ENCODE measurements at regions not wholly inside any gene's neighbourhood (a gene's known extent, or its start where the extent isn't known, plus 50 kb on each side); places are given as distances from the start of the nearest gene placed in this dataset.
A peak's percentile ranks its signal among the peaks of the same experiment; 100 is the strongest.
"Not testable (repeated sequence)": the region's sequence is repeated elsewhere in the genome, so short reads cannot be mapped to it uniquely, and the experiment has no call there.

DNA sequence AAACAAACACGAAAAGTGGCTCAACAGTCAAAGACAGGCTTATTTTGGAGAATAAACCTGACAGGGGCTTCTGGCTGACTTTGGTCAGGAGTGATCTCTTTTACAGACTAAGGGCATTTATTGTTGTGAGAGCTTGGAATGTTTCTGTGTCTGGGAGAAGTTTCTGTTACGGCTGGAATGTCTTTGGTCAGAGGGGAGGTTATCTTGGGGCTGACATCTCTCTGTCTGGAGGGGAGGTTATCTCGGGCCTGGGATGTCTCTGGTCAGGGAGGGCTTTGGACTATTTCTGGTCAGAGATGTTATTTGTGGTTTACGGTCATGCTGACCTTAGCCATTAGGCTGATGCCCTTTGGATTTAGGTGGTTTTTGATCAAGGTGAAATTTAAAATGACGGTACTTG, 345.5 kb upstream of the FSIP2 start:
- DNase-seq, result no peak

DNA sequence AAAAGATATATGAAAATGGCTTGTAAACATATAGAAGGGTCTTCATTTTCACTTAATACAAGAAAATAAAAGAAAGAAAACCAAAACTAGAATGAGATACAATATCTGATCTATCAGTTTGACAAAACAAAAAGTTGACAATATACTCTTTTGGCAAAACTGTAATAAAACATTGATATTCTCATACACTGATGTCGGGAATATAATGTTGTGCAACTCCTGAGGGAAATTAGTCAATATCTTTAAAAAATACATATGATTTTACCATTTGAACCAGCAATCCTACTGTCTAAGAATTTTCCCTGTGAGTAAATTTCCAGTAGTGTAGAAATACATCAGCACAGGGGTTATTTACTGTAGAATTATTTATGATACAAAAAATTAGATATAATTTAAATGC, 336.1 kb upstream of the FSIP2 start:
- DNase-seq, result no peak

DNA sequence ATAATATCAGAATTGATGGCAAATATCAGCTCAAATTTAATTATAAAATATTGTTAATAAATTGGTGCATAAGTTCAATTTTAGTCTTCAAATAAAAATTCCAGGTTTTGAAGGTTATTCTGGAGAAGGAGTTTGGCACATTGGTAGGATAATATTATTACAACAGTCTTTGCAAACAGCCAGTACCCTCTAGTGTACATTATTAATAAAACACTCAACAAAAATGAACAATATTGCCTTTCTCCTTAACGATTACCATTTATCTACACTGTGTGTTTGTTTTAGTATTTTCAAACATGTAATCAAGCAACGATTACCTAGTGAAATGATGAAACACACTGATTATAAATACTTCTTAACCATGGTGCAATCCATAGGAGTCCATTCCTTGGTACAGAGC, 334.0 kb upstream of the FSIP2 start:
- no peak for DNase-seq

DNA sequence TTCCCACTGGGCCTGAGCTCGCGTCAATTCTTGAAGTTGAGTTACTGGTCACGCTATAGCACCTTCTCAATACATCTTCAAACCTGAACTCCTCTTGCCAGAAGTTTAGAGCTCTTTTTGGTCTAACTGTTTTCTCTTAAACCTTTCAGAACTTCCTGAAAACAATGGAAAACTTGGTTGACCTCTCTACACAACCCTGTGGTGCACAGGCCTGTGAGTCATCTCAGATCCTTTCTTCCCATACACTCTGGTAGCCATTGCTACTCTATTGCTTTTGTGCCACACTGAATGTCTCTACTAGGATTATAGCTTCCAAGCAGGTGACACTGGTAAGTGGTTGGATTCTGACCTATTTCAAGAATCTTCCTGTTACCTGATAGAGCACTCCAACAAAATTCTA, 321.5 kb upstream of the FSIP2 start:
- no peak for DNase-seq

DNA sequence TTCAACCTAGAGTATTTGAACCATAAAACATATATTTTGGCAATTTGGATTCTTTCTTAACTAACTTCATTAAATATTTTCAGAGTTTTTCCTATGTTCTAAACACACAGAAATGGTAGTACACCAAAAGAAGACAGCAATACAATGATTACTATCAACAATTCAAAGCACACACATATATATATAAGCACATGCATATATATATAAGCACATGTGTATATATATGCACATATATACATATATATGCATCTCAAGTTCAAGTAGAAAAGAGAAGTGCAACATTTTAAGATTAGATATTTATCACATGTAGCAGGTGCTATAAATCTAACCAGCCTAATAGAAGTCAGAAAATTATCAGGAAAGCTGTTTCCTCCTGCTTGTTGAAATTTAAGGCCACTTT, 320.9 kb upstream of the FSIP2 start:
- no peak for DNase-seq

DNA sequence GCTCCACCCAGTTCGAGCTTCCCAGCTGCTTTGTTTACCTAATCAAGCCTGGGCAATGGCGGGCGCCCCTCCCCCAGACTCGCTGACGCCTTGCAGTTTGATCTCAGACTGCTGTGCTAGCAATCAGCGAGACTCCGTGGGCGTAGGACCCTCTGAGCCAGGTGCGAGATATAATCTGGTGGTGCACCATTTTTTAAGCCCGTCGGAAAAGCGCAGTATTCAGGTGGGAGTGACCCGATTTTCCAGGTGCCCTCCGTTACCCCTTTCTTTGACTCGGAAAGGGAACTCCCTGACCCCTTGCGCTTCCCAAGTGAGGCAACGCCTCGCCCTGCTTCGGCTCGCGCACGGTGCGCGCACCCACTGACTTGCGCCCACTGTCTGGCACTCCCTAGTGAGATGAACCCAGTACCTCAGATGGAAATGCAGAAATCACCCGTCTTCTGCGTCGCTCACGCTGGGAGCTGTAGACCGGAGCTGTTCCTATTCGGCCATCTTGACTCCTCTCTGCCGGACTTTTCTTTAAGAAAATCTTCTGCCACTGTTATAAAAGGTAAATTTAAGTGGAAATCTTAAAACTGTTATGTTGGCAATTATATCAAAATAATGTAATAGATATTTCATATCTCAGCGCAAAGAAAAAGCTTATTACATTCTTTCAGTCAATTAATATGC, 313.5 kb upstream of the FSIP2 start:
- peak; percentile 10 for DNase-seq

DNA sequence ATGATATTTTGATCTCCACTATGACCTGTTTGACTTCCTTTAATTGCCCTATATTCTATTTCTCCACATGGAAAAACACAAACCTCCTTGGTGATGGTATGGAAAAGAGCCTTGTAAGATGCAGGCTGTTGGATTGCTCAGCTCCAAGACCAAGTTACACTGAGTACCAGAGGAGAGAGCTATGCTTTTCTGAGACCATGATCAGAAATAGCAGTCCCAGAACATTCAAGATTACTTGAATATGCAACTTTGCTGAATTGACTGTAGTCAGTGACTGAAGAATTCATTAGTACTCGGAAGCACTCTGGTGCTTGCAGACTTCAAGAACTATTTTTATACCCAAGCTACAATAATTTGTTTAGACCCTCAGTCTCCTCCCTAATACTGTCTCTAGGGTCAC, 310.6 kb upstream of the FSIP2 start:
- DNase-seq, result no peak

DNA sequence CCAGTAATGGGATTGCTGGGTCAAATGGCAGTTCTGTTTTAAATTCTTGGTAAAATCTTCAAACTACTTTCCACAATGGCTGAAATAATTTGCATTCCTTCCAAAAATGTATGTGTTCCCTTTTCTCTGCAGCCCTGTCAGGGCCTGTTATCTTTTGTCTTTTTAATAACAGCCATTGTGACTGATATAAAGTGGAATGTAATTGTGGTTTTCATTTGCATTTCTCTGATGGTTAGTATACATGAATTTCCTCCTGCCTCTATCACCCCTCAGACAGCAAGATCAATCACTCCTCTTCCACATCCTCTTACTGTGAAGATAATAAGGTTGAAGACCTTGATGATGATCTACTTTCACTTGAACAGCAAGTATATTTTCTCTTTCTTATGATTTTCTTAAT, 304.8 kb upstream of the FSIP2 start:
- no peak for DNase-seq

DNA sequence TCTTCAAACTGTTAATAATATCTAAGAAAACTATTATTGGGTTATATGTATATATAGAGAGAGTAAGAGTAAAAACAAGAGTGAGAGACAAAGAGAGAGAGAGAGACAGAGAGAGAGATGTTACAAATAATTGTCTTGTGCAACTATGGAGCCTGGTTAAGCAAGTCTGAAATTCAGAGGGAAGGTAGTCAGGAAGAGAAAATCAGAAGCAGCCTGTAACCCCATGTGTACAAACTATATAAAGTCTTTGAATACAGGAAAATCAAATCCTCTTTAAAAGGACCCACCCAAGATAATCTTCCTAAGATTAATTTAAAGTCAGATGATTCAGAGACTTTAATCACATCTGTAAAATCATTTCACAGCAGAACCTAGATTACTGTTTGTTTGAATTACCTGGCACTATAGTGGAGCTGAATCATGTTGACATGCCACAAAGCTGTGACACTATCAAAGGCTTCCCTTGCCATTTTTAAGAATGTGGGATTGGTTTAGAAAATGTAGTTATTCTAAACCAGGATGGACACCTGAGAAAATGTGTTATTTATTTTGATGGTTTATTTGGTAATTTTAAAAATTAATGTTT, 301.7 kb upstream of the FSIP2 start:
- no peak for DNase-seq

DNA sequence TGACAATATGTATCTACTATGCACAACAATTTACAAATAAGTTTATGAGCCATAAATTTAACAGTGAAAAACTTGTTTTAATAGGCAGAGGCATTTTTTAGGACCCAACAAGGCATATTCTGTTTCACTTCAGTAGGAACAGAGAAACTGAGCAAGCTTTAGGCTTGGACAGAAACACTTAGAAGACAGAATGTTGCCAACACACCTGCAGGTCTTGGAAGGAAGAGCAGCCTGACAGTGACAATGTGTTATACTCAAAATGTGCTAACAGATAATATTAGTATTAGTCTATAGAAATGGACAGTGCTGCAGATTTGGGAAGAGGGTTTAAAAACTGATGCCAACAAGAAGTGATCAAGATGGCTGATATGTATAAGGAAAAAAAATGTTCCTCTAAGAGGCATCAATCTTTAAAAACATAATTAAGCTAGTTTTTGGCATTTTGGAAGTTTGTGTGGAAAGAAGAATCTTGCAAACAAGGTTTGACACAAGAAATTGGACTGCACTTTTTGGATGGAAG, 297.1 kb upstream of the FSIP2 start:
- no peak for DNase-seq

DNA sequence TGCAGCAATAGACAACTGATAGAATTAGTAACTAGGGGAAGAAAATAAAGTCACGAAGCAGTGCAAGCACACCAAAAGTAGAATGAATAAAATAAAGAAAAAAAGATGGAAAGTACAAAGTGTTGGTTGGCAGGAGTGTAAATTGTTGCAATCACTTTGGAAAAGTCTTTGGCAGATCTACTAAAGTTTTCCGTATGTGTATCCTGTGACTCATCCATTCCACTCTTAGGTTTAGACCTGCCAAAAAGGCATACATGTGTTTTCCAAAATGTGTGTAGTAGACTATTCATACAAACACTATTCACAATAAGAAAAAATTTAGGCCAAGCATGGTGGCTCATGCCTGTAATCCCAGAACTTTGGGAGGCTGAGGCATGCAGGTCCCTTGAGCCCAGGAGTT, 282.1 kb upstream of the FSIP2 start:
- DNase-seq, result no peak

DNA sequence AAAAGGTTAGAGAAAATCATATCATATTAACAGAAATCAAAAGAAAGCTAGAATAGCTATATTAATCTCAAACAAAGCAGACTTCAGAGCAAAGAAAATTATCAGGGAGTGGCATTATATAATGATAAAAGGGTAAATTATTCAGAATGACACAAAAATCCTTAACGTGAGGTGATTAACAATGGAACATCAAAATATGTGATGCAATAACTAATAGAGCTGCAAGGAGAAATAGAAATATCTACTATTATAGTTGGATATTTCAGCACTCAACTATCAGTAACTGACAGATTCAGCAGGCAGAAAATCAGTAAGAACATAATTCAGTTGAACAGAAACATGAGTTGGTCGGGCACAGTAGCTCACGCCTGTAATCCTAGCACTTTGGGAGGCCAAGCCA, 275.1 kb upstream of the FSIP2 start:
- no peak for DNase-seq

DNA sequence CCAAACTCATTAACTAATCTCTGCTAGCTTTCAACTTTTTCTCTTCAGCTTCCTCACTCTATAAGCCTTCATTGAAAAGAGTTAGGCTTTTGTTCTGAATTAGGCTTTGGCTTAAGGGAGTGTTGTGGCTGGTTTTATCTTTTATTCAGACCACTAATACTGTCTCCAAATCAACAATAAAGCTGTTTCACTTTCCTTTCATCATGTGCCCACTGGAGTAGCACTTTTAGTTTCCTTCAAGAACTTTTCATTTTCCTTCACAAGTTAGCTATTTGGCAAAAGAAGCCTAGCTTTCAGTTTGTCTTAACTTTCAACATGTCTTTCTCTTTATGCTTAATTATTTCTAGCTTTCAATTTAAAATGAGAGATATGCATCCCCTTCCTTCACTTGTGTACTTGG, 271.7 kb upstream of the FSIP2 start:
- DNase-seq, result no peak

DNA sequence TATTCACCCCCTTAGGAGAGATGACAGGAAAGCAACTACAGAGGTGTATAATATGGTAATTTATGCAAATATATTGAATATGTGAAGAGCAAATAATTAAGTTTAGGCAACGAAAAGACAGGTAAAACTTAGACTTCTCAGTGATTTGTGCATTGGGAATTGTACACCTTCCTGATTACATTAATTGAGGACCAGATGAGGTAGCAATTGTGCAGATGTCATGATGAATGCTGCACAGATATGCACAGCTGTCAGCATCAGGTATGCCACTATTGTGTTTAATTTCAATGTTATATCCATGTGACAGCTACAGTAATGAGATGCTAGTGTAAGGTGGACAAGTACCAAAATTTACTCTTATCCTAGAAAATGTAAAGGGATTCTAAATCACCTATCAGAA, 267.2 kb upstream of the FSIP2 start:
- DNase-seq, result no peak

DNA sequence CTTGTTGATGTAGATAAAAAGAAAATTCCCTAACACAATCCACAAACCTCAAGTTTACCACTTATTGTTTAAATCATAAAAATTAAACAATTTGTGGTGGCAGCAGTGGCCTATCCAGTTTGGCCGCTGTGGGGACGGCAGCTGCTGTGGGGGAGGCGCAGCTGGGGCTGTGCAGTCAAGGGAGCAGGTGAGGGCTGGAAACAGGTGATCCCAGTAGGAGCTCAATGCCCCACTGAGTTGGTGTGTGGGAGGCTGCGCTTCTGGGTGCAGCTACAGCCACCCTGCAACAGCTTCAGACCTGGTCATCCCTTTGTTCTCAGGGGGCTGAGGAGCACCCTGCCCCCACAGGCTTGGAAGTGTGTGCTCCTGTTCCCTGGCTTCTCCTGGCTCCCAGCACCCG, 266.0 kb upstream of the FSIP2 start:
- DNase-seq, result no peak

DNA sequence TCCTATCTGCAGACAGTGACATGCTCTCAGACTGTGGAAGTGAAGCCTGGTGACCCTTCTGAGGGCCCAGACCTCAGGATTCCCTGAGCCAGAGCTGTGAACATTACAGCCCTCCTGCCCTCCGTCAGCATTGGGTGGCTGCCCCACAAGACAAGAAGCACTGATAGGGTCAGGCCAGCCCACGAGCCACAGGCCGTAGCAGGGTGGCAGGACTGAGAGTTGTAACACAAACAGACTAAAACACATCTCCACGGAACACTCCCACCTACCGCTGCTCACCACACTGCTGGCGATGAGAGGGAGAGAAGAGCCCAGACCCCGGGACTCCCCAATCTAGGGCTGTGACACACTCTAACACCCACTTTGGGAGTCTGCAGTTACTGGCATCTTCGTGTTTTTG, 264.8 kb upstream of the FSIP2 start:
- DNase-seq, result no peak

DNA sequence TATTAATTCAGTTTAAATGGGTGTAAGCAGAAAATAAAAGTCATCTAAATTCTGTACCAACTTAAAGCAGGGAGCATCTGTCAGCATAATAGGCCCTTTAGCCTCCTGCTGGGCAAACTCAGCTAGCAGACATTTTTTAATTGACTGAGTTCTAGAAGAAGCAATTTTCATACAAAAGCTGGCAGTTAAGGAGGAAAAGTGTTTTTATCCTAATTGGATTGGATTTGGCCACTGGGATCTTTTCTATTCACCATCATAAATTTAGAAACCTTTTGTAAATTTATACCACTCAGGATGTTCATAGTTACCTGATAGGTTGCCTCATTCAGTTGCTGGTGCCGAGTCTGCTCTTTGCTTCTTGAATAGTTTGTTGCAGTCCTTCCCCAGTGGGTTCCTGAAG, 262.7 kb upstream of the FSIP2 start:
- no peak for DNase-seq

DNA sequence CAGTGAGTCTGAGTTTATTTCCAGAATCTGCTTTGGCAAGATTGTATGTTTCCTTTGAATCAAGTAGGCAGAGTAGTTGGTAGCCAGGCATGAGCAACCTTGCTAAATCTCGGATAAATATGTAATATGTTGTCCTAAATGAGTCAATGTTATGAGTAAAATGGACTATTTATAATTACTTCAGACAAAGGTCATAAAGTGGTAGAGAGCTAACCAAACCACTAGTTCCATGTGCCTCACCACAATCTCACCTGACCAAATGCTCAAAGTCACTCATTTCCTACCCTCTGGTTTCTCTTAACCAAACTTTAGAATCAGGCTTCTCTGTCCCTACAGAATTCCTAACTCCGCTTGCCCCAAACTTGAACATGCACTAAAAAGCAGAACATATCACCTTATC, 261.2 kb upstream of the FSIP2 start:
- DNase-seq, result no peak

DNA sequence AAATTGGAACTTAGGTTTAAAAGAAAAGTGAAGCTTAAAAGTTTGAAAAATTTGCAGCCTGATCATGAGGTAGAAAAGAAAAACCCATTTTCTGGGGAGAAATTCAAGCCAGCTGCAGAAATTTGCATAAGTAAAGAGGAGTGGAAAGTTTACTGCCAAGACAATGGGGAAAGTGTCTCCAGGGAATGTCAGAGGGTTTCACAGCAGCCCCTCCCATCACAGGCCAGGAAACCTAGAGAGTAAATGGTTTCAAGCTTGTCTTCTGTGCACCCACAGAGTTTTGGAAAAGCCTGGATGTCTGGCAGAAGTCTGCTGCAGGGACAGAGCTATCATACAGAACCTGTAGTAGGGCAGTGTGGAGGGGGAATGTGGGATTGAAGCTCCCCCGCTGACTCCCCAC, 254.0 kb upstream of the FSIP2 start:
- no peak for DNase-seq

DNA sequence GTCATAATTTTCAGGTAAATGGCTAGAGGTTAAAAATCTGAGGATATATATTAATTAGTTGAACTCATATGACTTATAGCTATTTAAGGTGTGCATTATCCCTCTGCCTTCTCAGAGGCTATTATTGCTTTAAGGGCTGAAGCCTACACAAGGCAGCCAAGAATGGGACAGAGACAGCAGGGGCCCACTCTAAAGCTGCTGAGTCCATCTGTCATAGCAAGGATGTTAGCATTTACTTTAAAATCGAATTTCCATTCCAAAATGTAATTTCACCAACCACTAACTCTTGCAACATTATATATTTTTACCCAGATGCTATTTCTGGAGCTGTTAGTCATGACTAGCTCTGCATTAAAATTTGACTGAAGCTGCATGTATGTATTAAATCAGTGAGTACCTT, 236.3 kb upstream of the FSIP2 start:
- no peak for DNase-seq

DNA sequence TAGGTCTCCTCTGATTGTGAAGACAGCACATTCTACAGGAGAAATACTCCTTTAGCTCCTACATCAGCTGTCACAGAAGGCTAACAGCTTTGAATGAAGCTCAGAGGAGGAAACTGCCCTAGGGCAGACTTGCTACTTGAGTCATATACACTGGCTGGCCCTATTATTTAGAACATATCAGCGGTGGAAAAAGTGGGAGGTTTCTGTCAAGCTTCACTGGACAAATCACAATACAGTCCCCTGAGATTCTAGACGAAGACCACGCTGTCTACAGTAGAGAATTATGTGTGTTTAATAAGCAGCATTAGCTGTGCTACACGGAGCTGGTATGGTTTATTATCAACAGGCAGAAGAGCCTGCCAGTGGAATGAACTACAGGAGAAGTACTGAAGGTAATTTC, 230.9 kb upstream of the FSIP2 start:
- no peak for DNase-seq

DNA sequence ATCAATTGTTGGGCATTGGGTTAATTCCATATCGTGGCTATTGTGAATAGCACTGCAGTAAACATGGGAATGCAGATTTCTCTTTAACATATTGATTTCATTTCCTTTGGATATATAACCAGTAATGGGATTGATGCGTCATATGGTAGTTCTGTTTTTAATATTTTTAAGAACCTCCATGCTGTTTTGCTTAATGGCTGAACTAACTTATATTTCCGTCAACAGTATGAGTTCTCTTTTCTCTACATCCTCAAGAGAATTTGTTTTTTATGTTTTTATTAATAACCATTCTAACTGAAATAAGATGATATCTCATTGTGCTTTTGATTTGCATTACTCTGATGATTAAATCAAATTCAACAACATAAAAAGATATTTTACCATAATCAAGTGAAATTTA, 228.5 kb upstream of the FSIP2 start:
- no peak for DNase-seq

DNA sequence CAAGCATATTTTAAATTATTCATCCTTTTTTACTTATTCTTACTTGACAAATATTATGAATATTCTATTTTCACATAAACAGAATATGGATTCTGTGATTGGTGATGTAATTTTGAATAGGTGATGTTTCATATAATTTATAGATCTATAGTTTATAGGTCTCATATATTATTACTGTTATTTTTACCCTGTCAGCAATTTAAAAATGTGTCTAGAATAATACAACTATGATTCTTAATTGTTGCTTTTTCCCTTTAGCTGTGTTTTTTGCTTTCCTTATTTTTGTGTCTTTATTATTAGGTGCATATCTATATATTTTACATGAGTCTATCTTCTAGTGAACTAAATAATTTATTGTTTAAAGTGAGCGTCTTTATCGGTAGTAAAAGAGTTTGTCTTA, 226.7 kb upstream of the FSIP2 start:
- DNase-seq, result no peak

DNA sequence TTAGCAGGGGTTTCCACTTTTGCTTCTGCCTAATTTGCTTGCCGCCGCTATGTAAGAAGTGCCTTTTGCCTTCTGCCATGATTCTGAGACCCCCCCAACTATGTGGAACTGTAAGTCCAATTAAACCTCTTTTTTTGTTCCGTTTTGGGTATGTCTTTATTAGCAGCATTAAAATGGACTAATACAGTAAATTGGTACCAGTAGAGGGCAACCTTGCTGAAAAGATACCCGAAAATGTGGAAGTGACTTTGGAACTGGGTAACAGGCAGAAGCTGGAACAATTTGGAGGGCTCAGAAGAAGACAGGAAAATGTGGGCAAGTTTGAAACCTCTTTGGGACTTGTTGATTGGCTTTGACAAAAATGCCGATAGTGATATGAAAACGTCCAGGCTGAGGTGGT, 216.1 kb upstream of the FSIP2 start:
- DNase-seq, result no peak

DNA sequence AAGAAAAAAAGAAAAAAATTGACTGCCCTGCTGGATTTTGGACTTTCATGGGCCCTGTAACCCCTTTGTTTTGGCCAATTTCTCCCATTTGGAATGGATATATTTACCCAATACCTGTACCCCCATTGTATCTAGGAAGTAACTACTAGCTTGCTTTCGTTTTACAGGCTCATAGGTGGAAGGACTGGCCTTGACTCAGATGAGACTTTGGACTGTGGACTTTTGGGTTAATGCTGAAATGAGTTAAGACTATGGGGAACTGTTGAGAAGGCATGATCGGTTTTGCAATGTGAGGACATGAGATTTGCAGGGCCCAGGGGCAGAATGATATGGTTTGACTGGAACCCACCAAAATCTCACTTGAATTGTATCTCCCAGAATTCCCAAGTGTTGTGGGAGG, 214.4 kb upstream of the FSIP2 start:
- not testable (repeated sequence) for DNase-seq
